Prostate gland (tissue), 2 donors: ENCODE measurements at regions not wholly inside any gene's neighbourhood (a gene's known extent, or its start where the extent isn't known, plus 50 kb on each side); places are given as distances from the start of the nearest gene placed in this dataset.

Source experiments
- DNase-seq: peaks from one replicate; pipeline ENCODE4 v3.0.0-alpha.2; 2019; ENCODE audit warnings: low spot score
- H3K27ac ChIP-seq, 2 donors: fragments of 200-600 bp; sonication (generic); 2 replicates each; pipeline ENCODE4 v1.5.1; 2017 to 2019
- H3K27me3 ChIP-seq: fragments of 200-600 bp; sonication (generic); replicated peaks from 2 replicates; pipeline ENCODE4 v1.5.1; 2019; ENCODE audit not compliant: insufficient read depth
- H3K36me3 ChIP-seq, 2 donors: fragments of 200-600 bp; sonication (generic); 1 replicate in 1 of 2; 2 replicates in 1 of 2; pipeline versions ENCODE4 v1.5.1 to v1.8.1; 2017 to 2019
- H3K4me1 ChIP-seq: fragments of 200-600 bp; sonication (generic); replicated peaks from 2 replicates; pipeline ENCODE4 v1.5.1; 2019
- H3K4me3 ChIP-seq, 2 donors: fragments of 200-600 bp; sonication (generic); 2 replicates each; pipeline ENCODE4 v1.5.1; 2017 to 2019
- H3K9me3 ChIP-seq: fragments of 200-600 bp; sonication (generic); 2 replicates; pipeline ENCODE4 v1.5.1; 2017
- POLR2A ChIP-seq: fragments of 450-650 bp; IDR thresholded peaks from one replicate; pipeline ENCODE4 v1.6.1; 2016; ENCODE audit warnings: antibody characterized with exemption, mild to moderate bottlenecking
- POLR2AphosphoS5 ChIP-seq: sonication (generic); formaldehyde crosslinking; IDR thresholded peaks from one replicate; pipeline ENCODE4 v1.6.1; 2017; ENCODE audit warnings: antibody characterized with exemption
- WGBS: methylation state at CpG from one replicate; pipeline ENCODE4 v1.1.5; 2018; 5-methylcytosine and 5-hydroxymethylcytosine counted together
- intact Hi-C: fragments of 100-400 bp; cut with DNase I; formaldehyde crosslinking; loops from one replicate; pipeline ENCODE4 v1.14.2; 2022
- TF ChIP-seq, protein P1 (sequence below), 4 experiments: fragments of 200-600 bp in 2 of 4; fragments of 450-650 bp in 2 of 4; sonication (generic) in 2 of 4; IDR thresholded peaks; 1 replicate in 3 of 4; 2 replicates in 1 of 4; pipeline ENCODE4 v1.5.1; 2016 to 2019; ENCODE audit warnings: antibody characterized with exemption in 4 of 4, mild to moderate bottlenecking in 2 of 4, moderate library complexity in 2 of 4

GRCh38 chr6:84910906-84911607, 146.7 kb upstream of the TBX18 start:
- Histone ChIP-seq H3K4me1 (no peaks in the 10 kb centered on the region), H3K27me3 (no peaks in the 10 kb centered on the region), H3K36me3 (no peaks in the 10 kb centered on the region), H3K9me3 (no peaks in the 10 kb centered on the region), H3K27ac (no peak overlapping the region), H3K4me3 (no peak overlapping the region)
- whole genome bisulfite sequencing: 81% methylated on average over 2 of the region's 2 CpGs
- intact Hi-C loops: no loop called here
- TF ChIP-seq POLR2AphosphoS5: no peak
- TF ChIP-seq, protein P1, sequence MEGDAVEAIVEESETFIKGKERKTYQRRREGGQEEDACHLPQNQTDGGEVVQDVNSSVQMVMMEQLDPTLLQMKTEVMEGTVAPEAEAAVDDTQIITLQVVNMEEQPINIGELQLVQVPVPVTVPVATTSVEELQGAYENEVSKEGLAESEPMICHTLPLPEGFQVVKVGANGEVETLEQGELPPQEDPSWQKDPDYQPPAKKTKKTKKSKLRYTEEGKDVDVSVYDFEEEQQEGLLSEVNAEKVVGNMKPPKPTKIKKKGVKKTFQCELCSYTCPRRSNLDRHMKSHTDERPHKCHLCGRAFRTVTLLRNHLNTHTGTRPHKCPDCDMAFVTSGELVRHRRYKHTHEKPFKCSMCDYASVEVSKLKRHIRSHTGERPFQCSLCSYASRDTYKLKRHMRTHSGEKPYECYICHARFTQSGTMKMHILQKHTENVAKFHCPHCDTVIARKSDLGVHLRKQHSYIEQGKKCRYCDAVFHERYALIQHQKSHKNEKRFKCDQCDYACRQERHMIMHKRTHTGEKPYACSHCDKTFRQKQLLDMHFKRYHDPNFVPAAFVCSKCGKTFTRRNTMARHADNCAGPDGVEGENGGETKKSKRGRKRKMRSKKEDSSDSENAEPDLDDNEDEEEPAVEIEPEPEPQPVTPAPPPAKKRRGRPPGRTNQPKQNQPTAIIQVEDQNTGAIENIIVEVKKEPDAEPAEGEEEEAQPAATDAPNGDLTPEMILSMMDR (IDR thresholded peaks at IDR 0.05): no peak
- no peak for TF ChIP-seq POLR2A
- DNase-seq: no peak

DNA sequence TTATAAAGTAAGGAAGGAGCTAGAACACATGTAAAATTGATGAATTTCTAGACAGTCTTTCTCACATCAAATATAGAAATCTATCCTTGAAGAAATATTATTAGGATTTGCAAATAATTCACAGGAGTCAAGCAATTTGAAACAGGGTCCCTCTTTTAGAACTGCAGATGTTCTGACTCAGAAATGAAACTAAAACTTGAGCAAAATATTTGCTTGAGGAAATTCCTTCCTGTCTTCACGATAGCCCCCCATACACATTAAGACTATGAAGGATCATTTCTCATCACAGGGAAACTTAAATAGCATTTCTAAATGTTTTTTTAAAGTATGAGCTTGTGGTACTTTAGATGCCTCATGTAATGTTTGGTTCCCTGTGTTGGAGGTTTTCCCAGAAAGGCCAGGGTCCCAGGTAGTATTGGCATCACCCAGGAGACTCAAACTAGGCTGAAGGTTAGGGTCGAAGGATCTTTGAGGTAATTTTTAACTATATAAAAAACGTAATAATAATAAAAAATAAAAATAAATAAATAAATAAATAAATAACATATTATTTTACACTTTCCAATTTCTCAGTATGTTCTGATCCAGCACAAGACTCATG, 144.0 kb upstream of the TBX18 start:
- Histone ChIP-seq H3K27ac (no peak overlapping the region), H3K9me3 (no peaks in the 10 kb centered on the region), H3K36me3 (no peaks in the 10 kb centered on the region), H3K4me1 (no peaks in the 10 kb centered on the region), H3K27me3 (no peaks in the 10 kb centered on the region), H3K4me3 (no peak overlapping the region)
- 74% methylated on average over 3 of the region's 3 CpGs for WGBS
- DNase-seq: no peak
- TF ChIP-seq POLR2AphosphoS5: no peak
- no peak for TF ChIP-seq POLR2A
- TF ChIP-seq, protein P1 (IDR thresholded peaks at IDR 0.05): no peak
- intact Hi-C loops: no loop called here

DNA sequence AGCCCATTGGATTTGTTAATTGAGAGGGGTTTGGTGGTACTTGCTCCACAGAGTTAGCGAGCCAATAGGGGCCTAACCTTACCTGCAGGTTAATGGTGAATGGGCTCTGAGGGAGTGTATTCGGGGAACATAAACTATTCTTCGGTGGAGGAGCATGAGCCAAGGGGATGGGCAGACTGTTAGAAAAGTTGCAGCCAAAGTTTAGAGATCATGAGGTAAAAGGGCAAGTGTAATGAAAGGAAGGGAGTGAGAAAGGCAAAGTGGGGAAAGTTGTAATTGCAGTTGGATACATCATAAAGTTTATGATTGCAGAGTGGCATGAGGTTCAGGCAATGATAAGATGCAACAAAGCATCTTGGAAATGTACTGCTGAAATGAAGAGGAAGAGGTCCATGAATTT, 142.1 kb upstream of the TBX18 start:
- TF ChIP-seq POLR2A (no peak), POLR2AphosphoS5 (no peak)
- TF ChIP-seq, protein P1 (IDR thresholded peaks at IDR 0.05): no peak
- Histone ChIP-seq H3K27me3 (no peaks in the 10 kb centered on the region), H3K36me3 (no peaks in the 10 kb centered on the region), H3K9me3 (no peaks in the 10 kb centered on the region), H3K4me1 (no peaks in the 10 kb centered on the region), H3K27ac (no peak overlapping the region), H3K4me3 (no peak overlapping the region)
- WGBS: 93% methylated on average over 3 of the region's 3 CpGs
- DNase-seq: no peak
- intact Hi-C loops: no loop called here

- Histone ChIP-seq H3K27me3 (no peaks in the 10 kb centered on the region), H3K27ac (no peak overlapping the region), H3K4me1 (no peaks in the 10 kb centered on the region), H3K9me3 (no peaks in the 10 kb centered on the region), H3K4me3 (no peak overlapping the region), H3K36me3 (no peaks in the 10 kb centered on the region)
- TF ChIP-seq POLR2AphosphoS5: no peak
- no peak for TF ChIP-seq POLR2A
- TF ChIP-seq, protein P1 (IDR thresholded peaks at IDR 0.05): no peak
- no peak for DNase-seq
- intact Hi-C loops: no loop called here
- WGBS: 39% methylated on average over 1 of the region's 1 CpG
These were observed 141.4 kb upstream of the TBX18 start for GRCh38 chr6:84905823-84906222.
